IMR-90 (cell line): ENCODE measurements at regions not wholly inside any gene's neighbourhood (a gene's known extent, or its start where the extent isn't known, plus 50 kb on each side); places are given as distances from the start of the nearest gene placed in this dataset.

Experiments used
- ATAC-seq: fragments of 200-7000 bp; cut with Tn5 transposase; 2 replicates; pipeline ENCODE4 v1.9.1; 2020; ENCODE audit warnings: low read depth, mild to moderate bottlenecking, moderate library complexity
- BruUV-seq: library from RNA; stranded (reverse); fragments of 400-500 nt; replicated peaks from 2 replicates; lab custom pipeline; 2021; lab: Mats Ljungman, UMichigan
- CTCF ChIA-PET: fragments of 300-600 bp; formaldehyde crosslinking; extraction: SDS; loops from one replicate; lab custom pipeline; 2021; ENCODE audit warnings: antibody characterized with exemption; lab: Yijun Ruan, JAX
- POLR2A ChIA-PET: fragments of 300-600 bp; sonication (Branson Sonifier 250); formaldehyde crosslinking; loops from one replicate; lab custom pipeline; 2022; ENCODE audit warnings: antibody characterized with exemption; ENCODE audit not compliant: unreplicated experiment; lab: Charles Lee
- DNase-seq: peaks from one replicate; pipeline ENCODE4 v3.0.0; 2013
- H2AFZ ChIP-seq: replicated peaks from 2 replicates; pipeline ENCODE3; 2013; ENCODE audit warnings: low read length, mild to moderate bottlenecking; ENCODE audit not compliant: poor library complexity
- H2AK5ac ChIP-seq: 2 replicates; pipeline ENCODE4 v1.6.1; 2013; ENCODE audit warnings: low read depth, low read length, inconsistent platforms
- H2AK9ac ChIP-seq: replicated peaks from 2 replicates; pipeline ENCODE3; 2013; ENCODE audit warnings: mild to moderate bottlenecking, low read depth, low read length, moderate library complexity; ENCODE audit not compliant: poor library complexity
- H2BK120ac ChIP-seq: 2 replicates; pipeline ENCODE4 v1.6.1; 2013; ENCODE audit warnings: low read depth, low read length, inconsistent platforms
- H2BK15ac ChIP-seq: 3 replicates; pipeline ENCODE4 v1.6.1; 2013; ENCODE audit warnings: low read depth, low read length, inconsistent platforms
- H2BK20ac ChIP-seq: 2 replicates; pipeline ENCODE4 v1.6.1; 2013; ENCODE audit warnings: low read depth, mild to moderate bottlenecking, inconsistent platforms, low read length, moderate library complexity
- H2BK5ac ChIP-seq: 2 replicates; pipeline ENCODE4 v1.6.1; 2013; ENCODE audit warnings: mild to moderate bottlenecking, low read depth, low read length, inconsistent platforms; ENCODE audit not compliant: poor library complexity, severe bottlenecking
- H3K14ac ChIP-seq: replicated peaks from 2 replicates; pipeline ENCODE4 v1.6.1; 2013; ENCODE audit warnings: low read depth, low read length, inconsistent platforms
- H3K18ac ChIP-seq: 2 replicates; pipeline ENCODE4 v1.6.1; 2013; ENCODE audit warnings: low read depth, low read length, control low read depth
- H3K23ac ChIP-seq: 2 replicates; pipeline ENCODE4 v1.6.1; 2013; ENCODE audit warnings: low read depth, low read length, inconsistent platforms
- H3K27ac ChIP-seq: 2 replicates; pipeline ENCODE4 v1.5.1; 2013; ENCODE audit warnings: mild to moderate bottlenecking, control low read depth, low read length; ENCODE audit not compliant: insufficient read depth
- H3K27me3 ChIP-seq: 2 replicates; pipeline ENCODE4 v1.6.1; 2013; ENCODE audit warnings: low read length; ENCODE audit not compliant: control insufficient read depth, insufficient read depth
- H3K36me3 ChIP-seq: 2 replicates; pipeline ENCODE4 v1.6.1; 2013; ENCODE audit warnings: low read length, mixed read lengths; ENCODE audit not compliant: control insufficient read depth, insufficient read depth
- H3K4ac ChIP-seq: 2 replicates; pipeline ENCODE4 v1.6.1; 2013; ENCODE audit warnings: low read depth, low read length, inconsistent platforms
- H3K4me1 ChIP-seq: 2 replicates; pipeline ENCODE4 v1.6.1; 2013; ENCODE audit warnings: low read length, mixed read lengths; ENCODE audit not compliant: control insufficient read depth, insufficient read depth
- H3K4me2 ChIP-seq: 2 replicates; pipeline ENCODE4 v1.6.1; 2013; ENCODE audit warnings: low read depth, mild to moderate bottlenecking, control low read depth, low read length, moderate library complexity
- H3K4me3 ChIP-seq: 2 replicates; pipeline ENCODE4 v1.5.1; 2013; ENCODE audit warnings: low read depth, mild to moderate bottlenecking, control low read depth, low read length, moderate library complexity; ENCODE audit not compliant: insufficient read depth
- H3K56ac ChIP-seq: 2 replicates; pipeline ENCODE4 v1.6.1; 2013; ENCODE audit warnings: low read length, inconsistent platforms; ENCODE audit not compliant: insufficient read depth; ENCODE audit errors: extremely low read depth
- H3K79me1 ChIP-seq, 2 experiments: 2 replicates each; pipeline ENCODE4 v1.6.1; 2013; ENCODE audit warnings: low read length in 2 of 2, inconsistent platforms in 1 of 2, low read depth in 1 of 2
- H3K9ac ChIP-seq: 2 replicates; pipeline ENCODE4 v1.6.1; 2013; ENCODE audit warnings: low read depth, low read length, control low read depth
- H3K9me1 ChIP-seq: 2 replicates; pipeline ENCODE4 v1.6.1; 2013; ENCODE audit warnings: low read length, inconsistent platforms; ENCODE audit not compliant: insufficient read depth
- H3K9me3 ChIP-seq: 2 replicates; pipeline ENCODE4 v1.6.1; 2013; ENCODE audit warnings: low read length; ENCODE audit not compliant: control insufficient read depth, insufficient read depth
- H4K20me1 ChIP-seq: 2 replicates; pipeline ENCODE4 v1.6.1; 2013; ENCODE audit warnings: low read length, inconsistent platforms; ENCODE audit not compliant: insufficient read depth
- H4K5ac ChIP-seq: 2 replicates; pipeline ENCODE4 v1.6.1; 2013; ENCODE audit warnings: mild to moderate bottlenecking, low read depth, low read length, control low read depth
- H4K8ac ChIP-seq, 2 experiments: 2 replicates each; pipeline ENCODE4 v1.6.1; 2013; ENCODE audit warnings: low read depth in 2 of 2, low read length in 2 of 2, control low read depth in 1 of 2, inconsistent platforms in 1 of 2
- H4K91ac ChIP-seq: 2 replicates; pipeline ENCODE4 v1.6.1; 2013; ENCODE audit warnings: low read depth, low read length, inconsistent platforms; ENCODE audit not compliant: insufficient read depth
- FOS ChIP-seq: fragments of 150-350 bp; IDR thresholded peaks from 2 replicates; pipeline ENCODE4 v1.6.1; 2016; ENCODE audit warnings: low read depth, low read length
- POLR2A ChIP-seq: IDR thresholded peaks from 2 replicates; pipeline ENCODE4 v1.6.1; 2012; ENCODE audit warnings: mild to moderate bottlenecking, low read depth, low read length
- RCOR1 ChIP-seq: IDR thresholded peaks from 2 replicates; pipeline ENCODE4 v1.6.1; 2012; ENCODE audit warnings: mild to moderate bottlenecking, low read length, improper control_type of control experiment; ENCODE audit not compliant: insufficient replicate concordance
- WGBS, 2 experiments: methylation state at CpG; one replicate each; pipeline versions ENCODE4 v1.1.5 to v1.1.7; 2013; ENCODE audit warnings: missing lambda C conversion rate in 2 of 2; ENCODE audit not compliant: insufficient read length in 1 of 2; ENCODE audit errors: extremely low coverage in 2 of 2; 5-methylcytosine and 5-hydroxymethylcytosine counted together
- dilution Hi-C: fragments of 300-500 bp; cut with HindIII; formaldehyde crosslinking; loops from one replicate; pipeline ENCODE4 v1.14.3; 2018; ENCODE audit warnings: low sequenced_read_pairs; ENCODE audit not compliant: unreplicated experiment
- in situ Hi-C: fragments of 300-500 bp; cut with MboI; formaldehyde crosslinking; loops from 3 replicates; pipeline ENCODE4 v1.14.3; 2019; ENCODE audit warnings: low sequenced_read_pairs, inconsistent platforms, mixed read lengths
- intact Hi-C: fragments of 100-400 bp; cut with micrococcal nuclease; formaldehyde crosslinking; loops from 2 replicates; pipeline ENCODE4 v1.10.0; 2022
- TF ChIP-seq, protein P1 (sequence below): fragments of 150-350 bp; IDR thresholded peaks from 2 replicates; pipeline ENCODE4 v1.6.1; 2017; ENCODE audit warnings: mild to moderate bottlenecking, antibody characterized with exemption, low read length, low read depth

DNA sequence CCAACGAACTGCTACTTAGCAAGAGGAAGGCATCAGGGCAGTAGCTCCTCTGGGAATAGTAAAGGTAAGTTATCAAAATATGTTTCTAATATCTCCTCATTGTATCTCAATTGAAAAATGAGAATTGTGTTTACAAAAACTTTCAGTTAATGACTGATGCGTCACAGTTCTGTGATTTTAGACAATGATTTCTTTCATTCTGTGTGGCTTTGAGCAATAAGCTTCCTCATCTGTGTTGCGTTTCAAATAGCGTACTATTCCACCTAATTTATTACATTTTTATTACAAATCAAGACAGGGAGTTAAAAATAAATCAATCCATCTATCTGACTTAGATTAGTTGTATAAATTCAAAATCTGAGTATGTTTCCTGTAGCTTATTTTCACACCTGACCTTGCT, 145.0 kb downstream of the CAAP1 start:
- no CpG with 5 or more reads among the region's 4 CpGs for WGBS, 2 experiments
- no peak overlapping the region for H2BK5ac ChIP-seq
- dilution Hi-C loops = no loop called here

More for the DNA sequence above, 145.0 kb downstream of the CAAP1 start:
- no peak overlapping the region for H2AK9ac ChIP-seq
- H4K20me1 ChIP-seq = no peaks in the 10 kb centered on the region
- H2BK20ac ChIP-seq = no peak overlapping the region
- no peak overlapping the region for H3K4me2 ChIP-seq
- no peak overlapping the region for H3K4ac ChIP-seq
- H2AFZ ChIP-seq = no peak overlapping the region
- POLR2A ChIA-PET = no interaction called here
- no peaks in the 10 kb centered on the region for H3K4me1 ChIP-seq
- H3K4me3 ChIP-seq = no peak overlapping the region
- H3K56ac ChIP-seq = no peak overlapping the region
- no peak overlapping the region for H4K8ac ChIP-seq
- H3K9ac ChIP-seq = no peak overlapping the region
- H3K36me3 ChIP-seq = no peaks in the 10 kb centered on the region
- no peak overlapping the region for H3K23ac ChIP-seq
- BruUV-seq = no TSS peak
- H3K18ac ChIP-seq = no peak overlapping the region
- no peaks in the 10 kb centered on the region for H3K79me1 ChIP-seq
- no peak overlapping the region for H2BK120ac ChIP-seq
- H3K9me3 ChIP-seq = no peaks in the 10 kb centered on the region
- H2AK5ac ChIP-seq = no peak overlapping the region
- no peaks in the 10 kb centered on the region for H3K9me1 ChIP-seq
- H4K5ac ChIP-seq = no peak overlapping the region
- H3K27ac ChIP-seq = no peak overlapping the region
- no peaks in the 10 kb centered on the region; the same call in 1 of the 2 replicates for H3K27me3 ChIP-seq
- no peak overlapping the region for H4K91ac ChIP-seq
- CTCF ChIA-PET = no interaction called here
- H2BK15ac ChIP-seq = no peak overlapping the region
- DNase-seq (no peak), ATAC-seq (no peak)
- intact Hi-C loops = loop anchor here (5.0 to 10.0 kb wide), 3 partner anchors 230 to 800 kb away; no protein-coding TSS in a partner anchor
- no peak overlapping the region for H3K14ac ChIP-seq
- TF ChIP-seq RCOR1 (no peak), FOS (no peak), POLR2A (no peak)
- TF ChIP-seq, protein P1, sequence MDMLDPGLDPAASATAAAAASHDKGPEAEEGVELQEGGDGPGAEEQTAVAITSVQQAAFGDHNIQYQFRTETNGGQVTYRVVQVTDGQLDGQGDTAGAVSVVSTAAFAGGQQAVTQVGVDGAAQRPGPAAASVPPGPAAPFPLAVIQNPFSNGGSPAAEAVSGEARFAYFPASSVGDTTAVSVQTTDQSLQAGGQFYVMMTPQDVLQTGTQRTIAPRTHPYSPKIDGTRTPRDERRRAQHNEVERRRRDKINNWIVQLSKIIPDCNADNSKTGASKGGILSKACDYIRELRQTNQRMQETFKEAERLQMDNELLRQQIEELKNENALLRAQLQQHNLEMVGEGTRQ = no peak
- in situ Hi-C loops = loop anchor here (10.0 to 25.0 kb wide), 3 partner anchors 107 to 527 kb away; no protein-coding TSS in a partner anchor
